ENCODE measurements at regions not wholly inside any gene's neighbourhood (a gene's known extent, or its start where the extent isn't known, plus 50 kb on each side); places are given as distances from the start of the nearest gene placed in this dataset.

DNA sequence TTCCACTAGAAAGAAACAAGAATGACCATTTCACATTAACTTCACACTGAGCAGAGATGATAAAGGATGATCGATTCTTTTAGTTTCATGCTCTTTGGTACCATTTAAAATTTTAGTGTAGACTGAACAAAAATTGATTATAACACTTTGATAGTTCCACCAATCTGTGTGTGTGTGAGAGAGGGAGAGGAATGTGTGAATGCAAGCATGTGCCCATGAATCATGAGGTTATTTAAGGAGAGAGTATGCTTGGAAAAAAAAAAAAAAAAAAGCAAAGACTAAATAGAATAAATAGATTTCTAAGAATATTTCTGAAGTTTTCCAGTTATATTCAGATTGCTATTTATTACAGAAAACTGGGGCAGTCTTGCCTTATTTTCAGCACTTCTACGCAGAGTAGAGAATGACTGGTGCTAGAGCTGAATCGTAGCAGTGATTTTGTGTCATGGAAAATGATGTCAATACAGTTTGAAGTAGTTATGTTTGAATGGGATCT, 900.8 kb downstream of the SLC4A3 start:
- H3K27ac Mint-ChIP-seq, result no peak overlapping the region
- H3K9me3 Mint-ChIP-seq, result peaks cover 11% of the 10 kb centered on the region
- H3K36me3 Mint-ChIP-seq, result no peaks in the 10 kb centered on the region
- H3K4me3 Mint-ChIP-seq, result no peak overlapping the region
- no peaks in the 10 kb centered on the region for H3K27me3 Mint-ChIP-seq
- DNase-seq, result no peak
- H3K4me1 Mint-ChIP-seq, result no peaks in the 10 kb centered on the region

DNA sequence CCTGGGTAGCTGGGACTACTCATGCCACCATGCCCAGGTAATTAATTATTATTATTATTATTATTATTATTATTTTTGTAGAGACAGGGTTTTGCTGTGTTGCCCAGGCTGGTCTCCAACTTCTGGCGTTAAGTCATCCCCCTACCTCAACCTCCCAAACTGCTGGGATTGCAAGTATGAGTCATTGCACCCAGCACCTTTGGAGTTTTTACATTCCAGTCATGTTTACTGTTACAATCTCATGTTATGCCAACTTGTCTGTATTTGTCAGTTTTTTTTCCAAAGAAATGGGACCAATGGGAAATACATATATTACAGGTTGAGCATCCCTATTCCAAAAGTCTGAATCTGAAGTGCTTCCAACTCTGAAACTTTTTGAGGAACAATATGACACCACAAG, 903.8 kb downstream of the SLC4A3 start:
- no peaks in the 10 kb centered on the region for H3K27me3 Mint-ChIP-seq
- H3K27ac Mint-ChIP-seq, result no peak overlapping the region
- no peak overlapping the region for H3K4me3 Mint-ChIP-seq
- DNase-seq, result no peak
- H3K36me3 Mint-ChIP-seq, result no peaks in the 10 kb centered on the region
- no peaks in the 10 kb centered on the region for H3K4me1 Mint-ChIP-seq
- H3K9me3 Mint-ChIP-seq, result peaks cover 6% of the 10 kb centered on the region

DNA sequence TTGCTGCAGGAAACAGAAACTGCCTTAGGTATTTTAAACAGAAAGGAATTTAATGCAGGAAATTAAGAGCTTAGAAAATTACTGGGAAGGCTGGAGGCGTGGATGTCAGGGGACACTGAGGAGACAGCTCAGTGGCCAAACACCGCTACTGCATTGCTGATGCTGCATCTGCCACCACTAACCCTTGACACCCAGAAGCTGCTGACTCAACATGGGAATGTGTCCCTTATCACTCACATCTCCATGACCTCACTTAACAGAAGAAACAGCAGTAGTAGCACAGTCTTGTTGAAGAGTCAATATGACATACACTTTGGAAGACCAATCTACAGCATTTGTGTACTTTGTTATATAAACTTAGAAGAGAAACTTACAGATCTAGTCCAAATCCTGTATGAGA, 906.1 kb downstream of the SLC4A3 start:
- H3K4me1 Mint-ChIP-seq, result no peaks in the 10 kb centered on the region
- H3K4me3 Mint-ChIP-seq, result no peak overlapping the region
- no peaks in the 10 kb centered on the region for H3K27me3 Mint-ChIP-seq
- no peaks in the 10 kb centered on the region for H3K36me3 Mint-ChIP-seq
- no peak for DNase-seq
- H3K27ac Mint-ChIP-seq, result no peak overlapping the region
- H3K9me3 Mint-ChIP-seq, result peaks cover 6% of the 10 kb centered on the region

DNA sequence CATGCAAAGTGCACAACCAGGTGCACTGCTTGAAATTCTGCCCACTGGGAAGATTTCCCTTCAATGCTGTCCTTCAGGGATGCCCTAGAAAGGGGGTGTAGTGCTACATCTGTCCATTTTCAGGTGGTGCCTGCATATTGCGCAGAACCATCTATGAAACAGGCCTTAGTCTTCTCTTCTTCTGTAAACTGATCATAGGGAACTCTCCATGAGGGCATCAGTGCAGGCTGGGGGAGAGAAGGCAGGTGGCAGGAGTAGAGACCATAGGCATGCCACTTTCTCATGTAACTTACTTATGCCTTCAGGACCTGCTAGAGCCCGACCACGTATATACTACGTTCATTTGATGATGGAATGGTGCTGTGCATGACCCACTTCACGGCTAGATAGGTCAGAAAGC, 912.1 kb downstream of the SLC4A3 start:
- no peaks in the 10 kb centered on the region for H3K9me3 Mint-ChIP-seq
- H3K4me3 Mint-ChIP-seq, result no peak overlapping the region
- H3K36me3 Mint-ChIP-seq, result no peaks in the 10 kb centered on the region
- no peaks in the 10 kb centered on the region for H3K4me1 Mint-ChIP-seq
- no peak for DNase-seq
- no peak overlapping the region for H3K27ac Mint-ChIP-seq
- no peaks in the 10 kb centered on the region for H3K27me3 Mint-ChIP-seq

DNA sequence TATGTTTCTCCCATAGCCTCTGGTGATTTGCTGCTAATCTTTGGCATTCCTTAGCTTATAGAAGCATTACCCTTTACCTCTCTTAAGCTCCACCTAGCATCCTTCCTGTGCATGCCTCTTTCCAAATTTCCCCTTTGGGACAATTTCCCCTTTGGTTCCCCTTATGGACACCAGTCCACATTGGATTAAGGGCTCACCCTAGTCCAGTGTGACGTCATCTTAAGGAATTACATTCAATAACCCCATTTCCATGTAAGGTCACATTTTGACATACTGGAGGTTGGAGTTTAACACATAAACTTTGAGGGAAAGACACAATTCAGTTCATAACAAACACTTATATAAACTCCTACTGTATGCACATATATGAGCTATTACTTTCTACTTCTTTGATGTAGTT, 916.6 kb downstream of the SLC4A3 start:
- H3K4me3 Mint-ChIP-seq, result no peak overlapping the region
- no peaks in the 10 kb centered on the region for H3K9me3 Mint-ChIP-seq
- H3K4me1 Mint-ChIP-seq, result no peaks in the 10 kb centered on the region
- no peaks in the 10 kb centered on the region for H3K27me3 Mint-ChIP-seq
- DNase-seq, result no peak
- no peak overlapping the region for H3K27ac Mint-ChIP-seq
- no peaks in the 10 kb centered on the region for H3K36me3 Mint-ChIP-seq

DNA sequence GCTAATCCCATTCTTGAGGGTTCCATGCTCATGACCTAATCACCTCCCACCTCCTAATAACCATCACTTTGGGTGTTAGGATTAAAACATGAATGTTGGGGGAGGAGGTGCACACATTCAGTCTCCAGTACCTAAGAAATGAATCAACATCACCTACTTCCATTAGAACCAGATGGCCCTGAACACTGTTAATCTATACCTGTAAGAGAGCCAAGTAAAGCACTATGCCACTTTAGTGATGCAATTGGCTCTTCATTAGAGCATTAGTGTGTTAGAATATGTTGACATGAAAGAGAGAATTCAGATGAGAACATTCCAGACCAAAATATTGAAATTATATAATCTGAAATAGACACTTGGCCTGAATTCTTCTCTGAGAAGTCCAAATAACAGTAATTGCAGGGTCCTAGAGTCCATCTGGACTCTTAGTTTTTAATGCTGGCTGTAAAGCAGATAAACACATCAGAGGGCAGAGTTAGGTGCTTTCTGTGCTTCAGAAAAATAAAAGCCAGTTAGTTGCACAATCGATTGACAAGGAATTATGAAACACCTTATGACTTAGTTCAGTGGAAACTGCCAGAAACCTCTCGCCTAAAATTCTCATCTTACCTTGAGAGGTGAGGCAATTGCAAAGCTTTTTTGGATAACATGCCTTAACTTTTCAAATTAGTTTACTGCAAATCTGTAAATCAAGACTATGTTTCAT, 923.7 kb downstream of the SLC4A3 start:
- DNase-seq, result no peak
- Mint-ChIP-seq H3K4me1 (no peaks in the 10 kb centered on the region), H3K9me3 (no peaks in the 10 kb centered on the region), H3K4me3 (no peak overlapping the region), H3K36me3 (no peaks in the 10 kb centered on the region), H3K27ac (no peak overlapping the region), H3K27me3 (no peaks in the 10 kb centered on the region)

DNA sequence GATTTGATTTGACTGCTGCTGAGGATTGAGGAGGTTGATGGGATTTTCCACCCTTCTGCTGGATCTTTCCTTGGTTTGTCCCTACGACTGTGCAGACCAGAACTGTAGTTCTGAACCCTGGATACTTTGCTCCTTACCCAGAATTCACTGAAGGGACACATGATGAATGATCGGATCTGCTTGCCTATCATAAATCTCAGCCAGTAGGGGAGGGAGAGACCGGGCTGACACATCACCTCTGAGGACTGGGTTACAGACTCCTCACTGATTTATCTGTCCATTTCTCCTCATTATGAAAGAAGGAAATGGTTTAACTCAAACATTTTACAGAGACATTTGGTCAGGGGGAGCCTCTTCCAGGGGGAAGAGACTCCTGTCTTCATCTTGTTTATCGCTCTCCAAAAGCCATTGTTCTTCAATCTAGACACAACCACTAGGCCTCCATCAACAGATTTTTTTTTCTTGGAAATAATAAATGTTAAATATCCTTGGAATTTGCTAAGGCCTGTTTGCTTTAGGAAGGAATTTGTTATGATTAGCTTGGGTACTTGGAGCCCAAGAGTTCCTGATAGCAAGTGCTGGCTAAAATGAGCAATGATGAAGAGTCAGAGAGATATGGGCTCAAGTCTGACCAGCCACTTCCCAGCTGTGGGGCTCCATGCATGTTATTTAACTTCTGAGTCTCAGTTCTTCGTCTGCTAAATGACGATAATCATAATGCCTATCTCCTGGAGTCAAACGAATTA, 925.5 kb downstream of the SLC4A3 start:
- DNase-seq, result no peak
- Mint-ChIP-seq H3K27me3 (no peaks in the 10 kb centered on the region), H3K9me3 (no peaks in the 10 kb centered on the region), H3K4me1 (no peaks in the 10 kb centered on the region), H3K4me3 (no peak overlapping the region), H3K27ac (no peak overlapping the region), H3K36me3 (no peaks in the 10 kb centered on the region)

DNA sequence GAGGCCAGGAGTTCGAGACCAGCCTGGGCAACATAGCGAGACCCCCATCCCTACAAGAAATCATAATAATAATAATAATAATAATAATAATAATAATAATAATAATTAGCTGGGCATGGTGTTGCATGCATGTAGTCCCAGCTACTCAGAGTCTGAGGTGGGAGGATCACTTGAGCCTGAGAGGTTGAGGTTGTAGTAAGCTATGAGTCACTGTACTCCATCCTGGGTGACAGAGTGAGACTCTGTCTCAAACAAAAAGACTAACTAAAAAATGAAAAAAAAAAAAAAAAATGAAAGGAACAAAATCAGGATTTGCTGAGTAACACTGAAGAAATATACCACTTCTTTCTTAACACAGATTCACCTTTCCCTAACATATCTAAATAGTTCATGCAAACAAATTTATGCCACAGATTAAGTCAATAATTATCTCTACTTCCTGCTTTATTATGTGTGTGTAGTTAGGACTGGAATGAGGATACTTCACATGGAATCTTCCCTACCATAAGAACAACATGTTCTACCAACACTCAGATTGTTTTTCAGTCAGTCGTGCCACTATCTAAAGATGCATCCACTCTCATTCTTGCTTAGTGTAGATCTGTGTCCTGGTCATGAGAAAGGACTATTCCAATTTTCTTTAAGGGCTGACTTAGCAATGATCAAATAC, 928.7 kb downstream of the SLC4A3 start:
- Mint-ChIP-seq H3K36me3 (no peaks in the 10 kb centered on the region), H3K4me3 (no peak overlapping the region), H3K9me3 (peaks cover 2% of the 10 kb centered on the region), H3K4me1 (no peaks in the 10 kb centered on the region), H3K27me3 (no peaks in the 10 kb centered on the region), H3K27ac (no peak overlapping the region)
- no peak for DNase-seq

DNA sequence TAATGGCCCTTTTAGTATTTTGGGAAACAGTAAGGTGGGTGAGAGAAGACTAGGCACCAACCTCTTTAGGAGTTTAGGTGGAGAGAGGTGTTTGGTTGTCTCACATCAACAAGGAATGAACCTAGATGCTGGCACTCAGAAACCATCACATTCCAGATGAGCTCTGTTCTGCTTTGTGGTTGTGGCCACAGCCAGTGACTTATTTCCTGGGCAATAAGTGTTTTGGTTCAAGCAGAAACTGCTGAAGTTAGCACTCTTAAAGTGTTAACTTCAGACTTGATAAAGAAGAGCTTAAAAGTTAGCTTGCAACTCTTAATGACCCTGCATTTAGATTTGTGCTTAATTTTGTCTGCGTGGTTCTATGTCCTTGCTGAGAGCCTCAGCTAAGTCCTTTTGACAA, 929.2 kb downstream of the SLC4A3 start:
- Mint-ChIP-seq H3K27ac (no peak overlapping the region), H3K4me1 (no peaks in the 10 kb centered on the region), H3K9me3 (peaks cover 2% of the 10 kb centered on the region), H3K4me3 (no peak overlapping the region), H3K36me3 (no peaks in the 10 kb centered on the region), H3K27me3 (no peaks in the 10 kb centered on the region)
- DNase-seq, result no peak

DNA sequence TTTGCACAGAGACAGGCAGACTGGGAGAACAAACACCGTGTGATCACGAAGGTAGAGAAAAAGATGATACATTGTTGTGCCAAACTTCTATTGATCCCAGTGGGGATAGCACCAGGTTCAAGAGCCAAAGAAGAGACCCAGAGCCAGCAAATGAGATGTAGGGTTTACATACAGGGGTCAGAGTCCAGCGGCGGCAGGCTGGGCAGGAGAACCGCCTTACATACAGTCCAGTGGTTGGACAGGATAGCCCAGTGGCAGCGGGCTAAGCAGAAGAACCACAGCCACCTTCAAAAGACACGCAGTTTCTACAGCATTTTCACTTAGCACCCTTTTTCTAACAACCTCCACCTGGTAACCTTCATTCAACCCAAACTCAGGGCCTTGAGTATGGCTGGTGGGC, 932.8 kb downstream of the SLC4A3 start:
- no peak overlapping the region for H3K27ac Mint-ChIP-seq

DNA sequence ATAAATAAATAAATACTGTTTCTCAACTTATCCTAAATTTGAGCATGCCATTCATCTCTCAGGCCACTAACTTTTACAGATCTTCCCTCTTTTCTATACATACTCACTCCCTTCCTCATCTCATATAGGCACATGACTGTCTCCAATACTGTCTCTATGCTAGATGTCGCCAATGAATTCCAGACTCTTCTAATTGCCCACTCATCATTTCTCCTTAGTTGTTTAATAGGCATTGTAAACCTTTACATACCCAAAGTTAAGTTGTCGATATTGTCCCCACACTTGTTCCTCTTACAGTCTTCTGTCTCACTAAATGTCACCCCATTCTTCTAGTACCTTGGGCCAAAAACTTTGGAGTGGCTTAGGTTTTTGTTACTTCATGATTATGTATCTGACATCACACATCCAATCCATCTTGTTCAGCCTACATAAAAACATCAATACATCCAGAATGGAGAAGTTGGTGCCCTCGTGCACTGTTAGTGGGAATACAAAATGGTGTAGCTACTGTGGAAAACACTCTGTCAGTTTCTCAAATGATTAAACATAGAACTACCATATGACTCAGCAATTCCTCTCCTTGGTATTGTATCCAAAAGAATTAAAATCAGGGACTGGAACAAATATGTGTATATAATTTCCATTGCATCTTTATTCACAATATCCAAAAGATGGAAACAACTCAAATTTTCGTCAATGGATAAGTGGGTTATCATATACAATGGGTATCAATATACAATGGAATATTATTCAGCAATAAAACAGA, 935.1 kb downstream of the SLC4A3 start:
- no peaks in the 10 kb centered on the region for H3K4me1 Mint-ChIP-seq
- no peak overlapping the region for H3K4me3 Mint-ChIP-seq
- no peaks in the 10 kb centered on the region for H3K27me3 Mint-ChIP-seq
- no peaks in the 10 kb centered on the region for H3K36me3 Mint-ChIP-seq
- H3K27ac Mint-ChIP-seq, result no peak overlapping the region
- peaks cover 2% of the 10 kb centered on the region for H3K9me3 Mint-ChIP-seq
- DNase-seq, result no peak

More for the DNA sequence above, 932.8 kb downstream of the SLC4A3 start:
- Mint-ChIP-seq H3K4me1 (no peaks in the 10 kb centered on the region), H3K36me3 (no peaks in the 10 kb centered on the region), H3K27me3 (no peaks in the 10 kb centered on the region), H3K4me3 (no peak overlapping the region), H3K9me3 (peaks cover 2% of the 10 kb centered on the region)
- DNase-seq, result no peak

DNA sequence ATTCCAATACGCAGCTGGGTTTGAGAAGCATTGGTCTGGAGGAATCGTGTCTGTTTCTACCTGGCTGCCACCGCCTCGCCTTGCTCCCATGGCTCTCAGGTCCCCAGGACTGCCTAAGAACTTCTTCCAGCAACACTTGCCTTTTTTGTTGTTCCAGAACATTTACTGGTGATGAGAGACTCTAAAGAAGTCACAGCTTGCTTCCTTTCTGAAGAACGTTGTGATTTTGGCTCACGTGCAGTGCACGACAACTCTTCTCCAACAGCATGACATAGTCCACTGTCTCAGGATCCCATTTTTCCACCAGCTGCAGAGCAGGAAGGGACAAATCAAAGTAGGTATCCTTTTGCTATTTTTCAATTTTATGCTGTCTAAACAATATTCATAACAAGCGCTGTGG, 940.9 kb downstream of the SLC4A3 start:
- no peak for DNase-seq
- no peaks in the 10 kb centered on the region for H3K4me1 Mint-ChIP-seq
- no peak overlapping the region for H3K4me3 Mint-ChIP-seq
- no peaks in the 10 kb centered on the region for H3K27me3 Mint-ChIP-seq
- no peaks in the 10 kb centered on the region for H3K9me3 Mint-ChIP-seq
- no peaks in the 10 kb centered on the region for H3K36me3 Mint-ChIP-seq
- H3K27ac Mint-ChIP-seq, result no peak overlapping the region

DNA sequence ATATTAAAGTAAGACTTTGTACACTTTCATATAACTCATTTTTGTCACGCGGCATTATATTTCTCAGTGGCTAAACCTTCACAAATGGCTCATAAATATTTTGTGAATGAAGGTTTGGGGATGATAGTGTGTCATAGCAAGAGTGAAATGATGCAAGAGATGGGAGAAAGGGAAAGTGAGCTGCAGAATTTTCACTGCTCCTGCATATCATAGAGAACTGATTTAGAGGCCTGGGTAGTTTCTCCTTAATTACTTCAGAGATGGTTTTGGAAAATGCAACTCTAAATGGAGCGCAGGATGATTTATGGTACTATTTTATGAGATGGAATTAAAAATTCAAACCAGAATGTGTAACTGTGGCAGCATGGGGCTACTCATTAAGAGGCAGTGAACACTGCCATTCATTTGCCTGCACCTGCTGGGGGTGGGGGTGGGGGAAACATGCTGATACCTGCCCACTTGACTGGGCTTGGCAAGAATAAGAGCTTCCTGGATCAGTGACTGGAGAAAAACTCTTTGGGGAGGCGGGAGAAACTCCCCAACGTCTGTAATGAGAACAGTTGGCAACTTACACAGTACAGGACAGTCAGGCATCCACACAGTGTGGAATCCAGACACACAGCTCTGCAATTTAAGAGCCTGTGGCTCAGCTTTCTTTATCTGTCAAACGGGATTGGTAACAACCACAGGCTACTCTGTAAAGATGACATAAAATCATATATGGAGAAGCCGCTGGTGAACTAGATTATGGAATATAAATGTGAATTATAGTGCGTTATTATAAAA, 941.9 kb downstream of the SLC4A3 start:
- no peaks in the 10 kb centered on the region for H3K27me3 Mint-ChIP-seq
- no peaks in the 10 kb centered on the region for H3K36me3 Mint-ChIP-seq
- no peak overlapping the region for H3K4me3 Mint-ChIP-seq
- H3K4me1 Mint-ChIP-seq, result no peaks in the 10 kb centered on the region
- no peak overlapping the region for H3K27ac Mint-ChIP-seq
- H3K9me3 Mint-ChIP-seq, result no peaks in the 10 kb centered on the region
- no peak for DNase-seq

DNA sequence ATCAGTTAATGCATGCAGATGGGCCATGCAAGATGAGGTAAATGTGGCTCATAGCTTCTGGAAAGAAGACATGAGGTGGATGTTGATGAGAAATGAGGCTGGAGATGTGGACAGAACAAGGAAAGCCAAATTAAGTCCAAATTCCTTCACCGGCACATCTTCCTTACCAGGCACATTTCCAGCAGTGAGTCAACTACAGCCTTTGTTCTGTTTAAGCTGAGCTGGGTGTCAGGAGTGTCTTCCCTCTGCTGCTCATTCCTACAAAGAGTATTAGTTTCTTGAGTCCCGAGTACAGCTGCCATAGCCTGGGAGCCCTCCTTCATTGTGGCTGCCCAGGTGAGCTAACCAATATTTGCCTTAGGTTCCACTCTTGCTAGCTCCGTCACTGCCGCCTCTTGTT, 945.0 kb downstream of the SLC4A3 start:
- DNase-seq, result no peak
- H3K9me3 Mint-ChIP-seq, result no peaks in the 10 kb centered on the region
- H3K27ac Mint-ChIP-seq, result no peak overlapping the region
- no peaks in the 10 kb centered on the region for H3K27me3 Mint-ChIP-seq
- H3K36me3 Mint-ChIP-seq, result no peaks in the 10 kb centered on the region
- H3K4me1 Mint-ChIP-seq, result no peaks in the 10 kb centered on the region
- no peak overlapping the region for H3K4me3 Mint-ChIP-seq

Data from activated naive CD8-positive, alpha-beta T cell treated with anti-CD3 and anti-CD28 coated beads for 36 hours (primary cell).